ENCODE measurements at regions not wholly inside any gene's neighbourhood (a gene's known extent, or its start where the extent isn't known, plus 50 kb on each side); places are given as distances from the start of the nearest gene placed in this dataset.

DNA sequence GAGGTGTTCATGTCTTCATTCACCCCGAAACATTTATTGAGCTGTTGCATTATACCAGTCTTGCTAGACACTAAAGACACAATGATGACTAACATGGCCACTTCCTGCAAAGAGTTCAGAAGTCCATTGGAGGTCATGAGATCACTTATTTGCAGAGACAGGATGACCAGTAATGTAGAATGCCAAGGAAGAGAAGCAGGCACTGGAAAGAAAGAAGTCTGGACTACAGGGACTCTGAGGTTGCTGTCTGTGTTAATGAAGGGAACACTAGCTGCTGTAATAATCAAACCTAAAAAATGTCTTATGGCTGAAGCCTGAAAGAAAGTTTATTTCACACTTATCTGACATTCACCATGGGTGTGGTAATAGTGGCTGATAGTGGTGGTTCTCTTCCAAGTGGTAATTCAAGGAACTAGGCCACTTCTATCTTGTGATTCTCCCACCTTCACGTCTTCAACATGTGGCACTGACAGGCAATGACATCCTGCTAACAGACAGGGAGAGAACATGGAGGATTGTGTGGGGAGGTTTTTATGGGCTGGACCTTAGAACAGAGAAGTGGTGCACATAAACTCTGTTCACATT, 89.2 kb upstream of the MKLN1 start:
- DNase-seq (ENCODE audit: low read depth in 1 of 2, low spot score in 1 of 2), result no peak

DNA sequence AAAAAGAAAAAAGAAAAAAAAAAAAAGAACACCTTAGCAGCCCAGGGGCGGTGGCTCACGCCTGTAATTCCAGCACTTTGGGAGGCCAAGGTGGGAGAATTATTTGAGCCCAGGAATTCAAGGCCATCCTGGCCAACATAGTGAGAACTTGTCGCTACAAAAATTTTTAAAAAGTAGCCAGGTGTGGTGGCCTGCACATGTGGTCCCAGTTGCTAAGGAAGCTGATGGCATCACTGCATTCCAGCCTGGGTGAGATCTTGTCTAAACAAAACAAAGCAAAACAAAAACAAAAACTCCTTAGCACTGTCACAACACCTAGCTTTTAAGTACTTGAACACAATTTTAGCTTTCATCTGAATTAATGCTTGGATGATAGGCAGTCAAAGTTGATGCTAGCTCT, 86.3 kb upstream of the MKLN1 start:
- no peak for DNase-seq (ENCODE audit: low read depth in 1 of 2, low spot score in 1 of 2)

DNA sequence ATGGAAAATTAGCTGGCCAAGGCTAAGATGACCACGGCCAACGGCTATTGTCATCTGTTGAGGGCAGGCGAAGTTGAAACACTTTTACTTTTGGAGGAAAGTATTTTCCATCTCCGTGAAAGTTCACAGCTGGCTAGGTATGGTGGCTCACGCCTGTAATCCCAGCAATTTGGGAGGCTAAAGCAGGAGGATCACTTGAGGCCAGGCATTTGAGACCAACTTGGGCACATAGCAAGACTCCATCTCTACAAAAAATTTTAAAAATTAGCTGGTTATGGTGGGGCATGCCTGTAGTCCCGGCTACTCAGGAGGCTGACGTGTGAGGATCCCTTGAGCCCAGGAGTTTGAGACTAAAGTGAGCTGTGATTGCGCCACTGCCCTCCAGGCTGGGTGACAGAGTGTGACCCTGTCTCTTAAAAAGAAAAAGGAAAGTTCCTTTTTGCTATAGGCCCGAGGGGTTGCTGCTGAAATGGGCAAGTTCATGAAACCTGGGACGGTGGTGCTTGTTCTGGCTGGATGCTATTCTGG, 85.5 kb upstream of the MKLN1 start:
- no peak for DNase-seq (ENCODE audit: low read depth in 1 of 2, low spot score in 1 of 2)

DNA sequence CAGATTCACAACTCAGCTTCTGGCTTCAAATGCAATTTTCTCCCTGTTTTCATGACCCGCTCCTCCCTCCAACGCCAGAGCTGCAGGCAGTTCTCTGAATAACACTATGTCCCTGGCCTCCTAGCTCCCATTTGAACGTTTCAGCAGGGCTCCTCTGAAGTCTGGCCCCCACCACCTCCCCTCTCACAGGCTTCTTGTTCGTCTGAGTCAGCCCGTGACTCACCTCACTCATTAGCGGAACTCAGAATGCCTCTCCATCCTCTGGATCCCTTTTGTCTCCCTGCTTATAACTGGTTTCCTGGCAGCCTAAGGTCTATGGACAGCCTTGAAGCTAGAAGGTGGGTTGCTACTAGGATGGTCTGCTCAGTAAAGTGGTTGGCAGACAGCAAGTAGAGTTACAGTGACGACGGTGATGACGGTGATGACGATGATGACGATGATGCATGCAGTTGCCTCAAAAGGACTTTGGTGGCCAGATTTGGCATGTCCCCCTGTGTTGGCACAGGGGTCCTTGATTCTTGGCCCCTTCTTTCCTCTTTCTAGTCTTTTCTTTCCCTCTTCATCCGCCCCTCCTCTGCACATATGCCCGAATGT, 83.3 kb upstream of the MKLN1 start:
- DNase-seq (ENCODE audit: low read depth in 1 of 2, low spot score in 1 of 2), result no peak

DNA sequence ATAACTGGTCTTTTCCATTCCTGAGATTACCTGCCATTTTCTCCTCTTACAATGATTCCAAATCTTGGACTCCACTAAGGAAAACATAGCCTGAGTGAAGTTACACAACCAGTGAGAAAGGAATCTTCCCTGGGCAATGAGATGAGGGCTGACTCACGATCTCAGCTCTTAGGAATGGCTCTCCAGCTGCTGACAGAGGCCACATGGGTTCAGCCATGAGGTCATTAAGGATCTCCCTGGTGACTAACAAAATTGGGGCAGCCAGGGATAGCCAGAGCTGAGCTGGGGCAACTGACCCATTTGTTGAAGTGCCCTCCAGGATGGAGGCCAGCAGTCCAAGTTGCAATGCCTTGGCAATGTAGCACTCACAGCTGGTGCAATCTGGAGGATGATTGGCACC, 78.7 kb upstream of the MKLN1 start:
- no peak for DNase-seq (ENCODE audit: low read depth in 1 of 2, low spot score in 1 of 2)

DNA sequence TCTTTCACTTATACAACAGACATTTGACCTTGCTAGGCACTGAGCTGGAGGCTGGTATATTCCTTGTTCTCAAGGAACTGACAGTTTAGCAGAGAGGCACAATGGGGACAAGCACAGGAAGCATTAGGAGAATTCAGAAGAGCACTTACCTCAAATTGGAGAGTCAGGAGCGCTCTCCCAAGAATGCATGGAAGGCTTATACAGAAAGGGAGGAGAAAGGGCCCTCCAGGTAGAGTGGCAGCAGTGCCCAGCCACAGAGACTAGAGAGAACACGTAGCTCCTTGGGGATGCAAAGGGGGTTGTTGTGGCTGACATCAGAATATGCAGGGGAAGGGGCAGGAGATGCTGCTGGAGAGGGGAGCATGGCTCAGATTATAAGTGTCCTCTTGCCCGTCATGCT, 78.2 kb upstream of the MKLN1 start:
- no peak for DNase-seq (ENCODE audit: low read depth in 1 of 2, low spot score in 1 of 2)

DNA sequence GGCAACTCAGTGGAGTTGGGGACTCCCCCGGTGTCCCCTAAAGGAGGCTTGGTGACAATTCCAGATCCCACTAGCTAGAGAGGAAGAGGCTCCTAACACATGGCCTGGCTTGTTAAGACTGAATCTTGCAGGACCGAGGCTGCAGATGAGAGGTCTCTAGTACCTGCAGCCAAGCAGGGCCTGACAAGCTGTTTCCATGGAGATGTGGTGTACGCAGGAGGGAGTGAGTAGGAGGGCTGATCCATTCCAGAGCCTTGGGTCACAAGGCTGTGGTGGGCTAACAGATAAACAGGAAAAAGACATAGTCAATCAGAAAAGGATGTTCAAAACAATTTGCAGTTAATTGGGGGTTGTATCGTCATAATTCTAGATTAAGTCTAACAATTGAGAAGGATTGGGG, 77.3 kb upstream of the MKLN1 start:
- no peak for DNase-seq (ENCODE audit: low read depth in 1 of 2, low spot score in 1 of 2)

DNA sequence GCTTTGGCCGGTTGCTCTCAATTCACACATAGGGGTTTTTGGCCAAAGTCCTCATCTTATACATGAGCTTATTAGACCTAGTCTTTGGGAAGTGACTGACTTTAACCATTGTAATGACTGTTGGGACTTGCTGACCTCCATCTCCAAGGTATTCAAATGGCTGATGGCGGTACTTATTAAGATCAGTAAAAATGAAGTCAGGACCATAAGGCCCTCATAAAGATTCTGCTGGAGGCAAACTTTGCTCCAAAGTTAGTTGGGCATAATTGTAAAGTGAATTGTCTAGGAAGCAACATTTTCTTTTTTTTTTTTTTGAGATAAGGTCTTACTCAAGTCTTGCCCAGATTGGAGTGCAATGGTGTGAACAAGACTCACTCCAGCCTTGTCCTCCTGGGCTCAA, 76.3 kb upstream of the MKLN1 start:
- no peak for DNase-seq (ENCODE audit: low read depth in 1 of 2, low spot score in 1 of 2)

DNA sequence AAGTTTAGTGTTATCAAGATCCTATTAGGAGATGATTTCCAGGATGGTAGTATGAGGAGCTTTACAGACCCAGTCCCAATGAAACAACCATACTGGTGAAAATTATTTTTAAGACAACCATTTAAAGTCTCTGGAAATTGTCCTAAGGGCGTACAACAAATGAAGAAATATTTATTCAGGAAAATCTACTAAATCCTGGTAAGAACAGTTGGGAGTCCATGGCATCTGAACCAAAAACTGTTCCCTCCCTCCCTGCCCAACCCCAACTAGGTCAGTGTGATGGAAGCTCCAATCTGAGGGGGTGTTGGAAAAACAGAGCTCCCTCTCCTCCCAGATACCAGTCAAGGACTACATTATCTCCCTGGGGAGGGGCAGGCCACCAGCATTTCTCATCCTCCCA, 74.7 kb upstream of the MKLN1 start:
- DNase-seq (ENCODE audit: low read depth in 1 of 2, low spot score in 1 of 2), result no peak

DNA sequence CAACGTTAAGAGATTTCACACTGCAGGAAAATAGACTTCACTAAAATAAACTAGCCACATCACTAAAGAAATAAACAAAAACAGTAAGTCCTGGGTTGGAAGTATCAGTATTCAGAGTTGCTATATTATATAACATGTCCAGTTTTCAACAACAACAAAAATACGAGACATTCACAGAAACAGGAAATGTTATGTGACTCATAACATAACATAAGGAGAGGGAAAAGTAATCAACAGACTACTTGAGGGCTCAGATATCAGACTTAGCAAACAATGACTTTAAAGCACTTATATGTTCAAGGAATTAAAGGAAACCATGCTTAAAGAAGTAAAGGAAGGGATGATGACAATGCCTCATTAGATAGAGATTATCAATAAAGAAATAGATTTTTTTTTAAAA, 73.5 kb upstream of the MKLN1 start:
- DNase-seq (ENCODE audit: low read depth in 1 of 2, low spot score in 1 of 2), result no peak

DNA sequence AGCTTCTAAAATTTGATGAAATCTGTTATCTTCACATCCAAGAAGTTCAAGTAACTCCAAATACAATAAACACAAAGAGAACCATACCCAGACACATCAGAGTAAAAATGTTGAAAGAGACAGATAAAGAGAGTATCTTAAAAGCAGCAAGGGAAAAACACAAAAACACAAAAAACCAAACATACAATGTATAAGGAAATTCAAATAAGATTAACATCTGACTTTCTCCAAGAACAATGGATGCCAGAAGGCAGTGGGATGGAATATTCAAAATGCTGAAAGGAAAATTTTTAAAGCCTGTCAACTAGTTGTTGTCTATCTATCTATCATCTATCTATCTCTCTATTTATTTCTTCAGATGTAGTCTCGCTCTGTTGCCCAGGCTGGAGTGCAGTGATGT, 72.4 kb upstream of the MKLN1 start:
- DNase-seq (ENCODE audit: low read depth in 1 of 2, low spot score in 1 of 2), result no peak

DNA sequence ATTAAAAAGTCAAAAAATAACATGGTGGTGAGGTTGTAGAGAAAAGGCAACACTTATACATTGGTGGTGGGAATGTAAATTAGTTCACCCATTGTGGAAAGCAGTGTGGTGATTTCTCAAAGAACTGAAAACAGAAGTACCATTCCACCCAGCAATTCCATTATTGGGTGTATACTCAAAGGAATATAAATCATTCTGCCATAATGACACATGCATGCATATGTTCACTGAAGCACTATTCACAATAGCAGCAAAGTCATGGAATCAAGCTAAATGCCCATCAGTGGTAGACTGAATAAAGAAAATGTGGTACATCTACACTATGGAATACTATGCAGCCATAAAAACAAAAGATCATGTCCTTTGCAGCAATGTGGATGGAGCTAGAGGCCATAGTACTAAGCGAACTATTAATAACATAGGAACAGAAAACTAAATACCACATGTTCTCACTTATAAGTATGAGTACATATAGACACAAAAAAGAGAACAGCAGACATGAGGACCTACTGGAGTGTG, 66.1 kb upstream of the MKLN1 start:
- no peak for DNase-seq (ENCODE audit: low read depth in 1 of 2, low spot score in 1 of 2)

DNA sequence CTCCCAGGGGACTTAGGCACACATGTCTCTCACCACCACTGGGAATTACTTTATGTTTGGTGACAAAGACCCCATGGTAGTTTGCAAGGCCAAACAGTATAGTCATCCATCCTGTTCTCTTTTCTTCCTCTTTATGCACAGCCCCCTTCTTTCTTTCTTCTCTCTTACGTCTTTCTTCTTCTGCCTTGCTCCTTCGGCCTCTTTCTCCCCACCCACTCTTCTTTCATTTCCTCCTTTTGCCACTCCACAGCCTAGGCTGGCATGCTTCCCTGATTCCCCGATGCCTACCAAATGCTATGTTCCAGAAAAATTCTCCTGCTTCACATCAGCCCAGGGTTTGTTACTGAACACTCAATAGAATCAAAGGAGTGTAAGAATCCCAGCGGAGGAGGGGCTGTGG, 62.4 kb upstream of the MKLN1 start:
- no peak for DNase-seq (ENCODE audit: low read depth in 1 of 2, low spot score in 1 of 2)

DNA sequence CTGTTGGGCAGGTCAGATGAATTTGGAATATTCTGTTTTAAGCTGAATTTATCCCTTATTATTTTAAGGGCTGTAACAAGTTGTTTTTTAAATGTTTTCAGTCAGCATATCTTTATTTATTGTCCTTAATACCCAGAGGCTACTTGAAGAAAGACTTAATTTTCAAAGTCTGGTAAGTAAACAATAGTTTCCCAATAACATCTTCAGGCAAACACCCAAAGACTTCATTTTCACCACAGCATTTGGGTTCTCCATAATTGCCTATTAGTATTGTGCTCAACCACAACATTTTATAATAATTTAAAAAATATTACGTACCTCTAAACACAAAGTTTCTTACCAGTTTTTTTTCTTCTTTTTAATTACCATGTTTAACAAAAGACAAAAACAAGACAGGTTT, 60.0 kb upstream of the MKLN1 start:
- DNase-seq (ENCODE audit: low read depth in 1 of 2, low spot score in 1 of 2), result no peak

DNA sequence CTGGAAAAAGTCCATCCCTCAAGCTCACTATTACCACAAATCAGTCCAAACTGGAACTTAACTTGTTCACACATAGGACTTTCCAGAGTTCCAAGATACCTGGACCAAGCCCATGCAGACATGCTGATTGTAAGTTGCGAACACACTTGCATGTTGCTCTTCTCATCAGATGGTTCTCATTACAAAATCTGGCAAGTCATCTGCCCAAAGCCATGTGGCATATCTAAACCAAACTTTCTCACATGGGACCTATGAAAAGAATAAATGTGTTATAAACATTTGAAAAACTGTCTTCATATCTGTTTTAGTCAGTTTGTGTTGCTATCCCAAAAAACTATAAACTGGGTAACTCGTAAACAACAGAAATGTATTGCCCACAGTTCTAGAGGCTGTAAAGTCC, 58.8 kb upstream of the MKLN1 start:
- no peak for DNase-seq (ENCODE audit: low read depth in 1 of 2, low spot score in 1 of 2)

DNA sequence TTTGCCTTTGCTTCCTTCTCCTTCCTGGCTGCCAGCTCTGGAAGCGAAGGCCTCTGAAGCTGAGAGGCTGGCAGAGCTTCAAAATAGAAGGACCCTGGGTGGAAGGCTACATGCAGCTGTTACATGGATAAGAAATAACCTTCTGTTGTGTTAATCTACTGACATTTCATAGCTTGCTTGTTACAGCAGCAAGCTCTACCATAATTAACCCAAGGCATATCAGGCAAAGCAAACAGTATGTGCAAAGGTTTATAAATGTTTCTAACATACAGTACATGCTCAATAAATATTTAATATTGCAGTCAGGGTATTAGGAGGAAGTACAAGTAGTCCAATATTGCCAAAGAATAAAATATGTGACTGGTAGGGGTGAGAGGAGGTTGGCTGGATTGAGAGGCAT, 55.6 kb upstream of the MKLN1 start:
- DNase-seq (ENCODE audit: low read depth in 1 of 2, low spot score in 1 of 2), result no peak

DNA sequence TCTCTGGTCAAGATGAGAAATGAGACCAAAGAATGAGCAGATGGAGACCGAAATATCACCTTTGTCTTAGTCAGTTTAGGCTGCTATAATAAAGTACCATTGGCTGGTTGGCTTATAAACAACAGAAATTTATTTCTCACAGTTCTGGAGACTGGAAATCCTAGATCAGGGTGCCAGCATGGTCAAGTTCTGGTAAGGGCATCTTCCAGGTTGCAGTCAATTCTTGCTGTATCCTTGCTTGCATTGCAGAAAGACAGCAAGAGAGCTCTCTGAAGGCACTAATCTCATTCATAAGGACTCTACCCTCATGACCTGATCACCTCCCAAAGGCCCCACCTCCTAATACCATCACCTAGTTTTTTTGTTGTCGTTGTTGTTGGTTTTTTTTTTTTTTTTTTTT, 52.7 kb upstream of the MKLN1 start:
- no peak for DNase-seq (ENCODE audit: low read depth in 1 of 2, low spot score in 1 of 2)

DNA sequence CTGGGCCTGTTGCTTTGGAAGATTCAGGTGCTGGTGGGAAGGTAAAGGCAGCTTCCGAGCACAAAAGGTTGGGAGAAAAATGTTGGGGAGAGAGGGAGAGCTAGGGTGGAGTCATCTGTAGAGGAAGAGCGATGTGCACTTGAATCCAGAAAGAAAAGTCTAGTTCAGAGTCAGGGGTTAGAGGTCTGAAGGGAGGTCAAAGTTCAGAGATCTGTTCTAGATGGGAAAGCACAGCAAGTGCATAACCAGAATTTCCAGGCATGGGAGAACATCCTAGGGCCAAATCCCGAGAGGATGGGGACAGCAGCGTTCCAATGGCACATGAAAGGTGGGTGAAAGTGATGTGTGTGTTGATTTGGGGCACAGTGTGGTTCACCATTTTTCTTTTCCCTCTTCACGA, 51.5 kb upstream of the MKLN1 start:
- no peak for DNase-seq (ENCODE audit: low read depth in 1 of 2, low spot score in 1 of 2)

DNA sequence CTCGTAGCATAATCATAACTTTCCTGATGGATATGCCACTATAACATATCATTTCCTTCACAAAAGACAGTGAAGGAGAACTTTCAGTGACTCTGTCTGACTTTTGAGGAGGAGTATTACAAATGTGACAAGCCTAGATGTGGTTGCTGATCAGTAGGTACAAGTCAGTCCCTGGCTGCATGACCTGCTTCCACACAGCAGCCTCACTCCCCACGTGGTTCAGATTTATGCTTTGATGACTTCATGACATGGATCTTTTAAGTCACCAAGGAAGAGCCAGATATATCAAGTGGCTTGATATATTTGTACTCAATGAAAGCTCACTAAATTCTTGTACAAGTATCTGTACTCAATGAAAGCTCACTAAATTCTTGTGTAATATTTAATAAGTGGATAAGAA, 50.9 kb upstream of the MKLN1 start:
- DNase-seq (ENCODE audit: low read depth in 1 of 2, low spot score in 1 of 2), result no peak
